ENCODE measurements at regions not wholly inside any gene's neighbourhood (a gene's known extent, or its start where the extent isn't known, plus 50 kb on each side); places are given as distances from the start of the nearest gene placed in this dataset.

GRCh38 chr2:193566276-193566675 is 1371.5 kb upstream of the TMEFF2 start:
- TF ChIP-seq FOXM1 (IDR thresholded peaks at IDR 0.05; ENCODE audit: low read depth), result no peak
- TF ChIP-seq, protein P1, sequence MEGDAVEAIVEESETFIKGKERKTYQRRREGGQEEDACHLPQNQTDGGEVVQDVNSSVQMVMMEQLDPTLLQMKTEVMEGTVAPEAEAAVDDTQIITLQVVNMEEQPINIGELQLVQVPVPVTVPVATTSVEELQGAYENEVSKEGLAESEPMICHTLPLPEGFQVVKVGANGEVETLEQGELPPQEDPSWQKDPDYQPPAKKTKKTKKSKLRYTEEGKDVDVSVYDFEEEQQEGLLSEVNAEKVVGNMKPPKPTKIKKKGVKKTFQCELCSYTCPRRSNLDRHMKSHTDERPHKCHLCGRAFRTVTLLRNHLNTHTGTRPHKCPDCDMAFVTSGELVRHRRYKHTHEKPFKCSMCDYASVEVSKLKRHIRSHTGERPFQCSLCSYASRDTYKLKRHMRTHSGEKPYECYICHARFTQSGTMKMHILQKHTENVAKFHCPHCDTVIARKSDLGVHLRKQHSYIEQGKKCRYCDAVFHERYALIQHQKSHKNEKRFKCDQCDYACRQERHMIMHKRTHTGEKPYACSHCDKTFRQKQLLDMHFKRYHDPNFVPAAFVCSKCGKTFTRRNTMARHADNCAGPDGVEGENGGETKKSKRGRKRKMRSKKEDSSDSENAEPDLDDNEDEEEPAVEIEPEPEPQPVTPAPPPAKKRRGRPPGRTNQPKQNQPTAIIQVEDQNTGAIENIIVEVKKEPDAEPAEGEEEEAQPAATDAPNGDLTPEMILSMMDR (IDR thresholded peaks at IDR 0.05), result no peak
- TF ChIP-seq GABPA (IDR thresholded peaks at IDR 0.05; ENCODE audit: low read depth), result no peak
- no peak for TF ChIP-seq GATA2 (CRISPR knock-in tag; IDR thresholded peaks at IDR 0.05)
- no peak for TF ChIP-seq RFX5 (IDR thresholded peaks at IDR 0.05; ENCODE audit: low read length)
- no peak for TF ChIP-seq SIN3A (IDR thresholded peaks at IDR 0.05; ENCODE audit: borderline replicate concordance, low read depth, low read length)
- TF ChIP-seq RAD21 (IDR thresholded peaks at IDR 0.05; ENCODE audit: low read length), result no peak
- no peak for TF ChIP-seq SMC3 (IDR thresholded peaks at IDR 0.05; ENCODE audit: low read depth, low read length)
- no peak for TF ChIP-seq EP300 (IDR thresholded peaks at IDR 0.05; ENCODE audit: borderline replicate concordance in 1 of 2, low read depth in 1 of 2, low read length in 1 of 2)
- TF ChIP-seq POLR2AphosphoS5 (IDR thresholded peaks at IDR 0.05; ENCODE audit: low read depth, low read length), result no peak
- no peak for TF ChIP-seq JUND (IDR thresholded peaks at IDR 0.05)
